OCI-M1 (cell line): ENCODE measurements at regions not wholly inside any gene's neighbourhood (a gene's known extent, or its start where the extent isn't known, plus 50 kb on each side); places are given as distances from the start of the nearest gene placed in this dataset.

ENCODE experiments used
- DNase-seq: peaks from one replicate; lab custom pipeline; 2025; lab: John Stamatoyannopoulos, UW

DNA sequence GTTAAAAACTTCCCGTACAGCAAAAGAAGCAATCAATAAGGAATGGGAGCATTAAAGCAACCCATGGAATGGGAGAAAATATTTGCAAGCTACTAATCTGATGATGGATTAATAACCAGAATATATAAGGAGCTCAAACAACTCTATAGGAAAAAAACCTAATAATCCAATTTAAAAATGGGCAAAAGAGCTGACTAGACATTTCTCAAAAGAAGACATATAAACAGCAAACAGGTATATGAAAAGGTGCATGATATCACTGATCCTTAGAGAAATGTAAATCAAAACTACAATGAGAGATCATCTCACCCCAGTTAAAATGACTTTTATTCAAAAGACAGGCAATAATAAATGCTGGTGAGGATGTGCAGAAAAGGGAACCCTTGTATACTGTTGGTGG is 52.7 kb upstream of the POU1F1 start:
- DNase-seq = no peak
